ENCODE measurements at regions not wholly inside any gene's neighbourhood (a gene's known extent, or its start where the extent isn't known, plus 50 kb on each side); places are given as distances from the start of the nearest gene placed in this dataset.
A peak's percentile ranks its signal among the peaks of the same experiment; 100 is the strongest.

DNA sequence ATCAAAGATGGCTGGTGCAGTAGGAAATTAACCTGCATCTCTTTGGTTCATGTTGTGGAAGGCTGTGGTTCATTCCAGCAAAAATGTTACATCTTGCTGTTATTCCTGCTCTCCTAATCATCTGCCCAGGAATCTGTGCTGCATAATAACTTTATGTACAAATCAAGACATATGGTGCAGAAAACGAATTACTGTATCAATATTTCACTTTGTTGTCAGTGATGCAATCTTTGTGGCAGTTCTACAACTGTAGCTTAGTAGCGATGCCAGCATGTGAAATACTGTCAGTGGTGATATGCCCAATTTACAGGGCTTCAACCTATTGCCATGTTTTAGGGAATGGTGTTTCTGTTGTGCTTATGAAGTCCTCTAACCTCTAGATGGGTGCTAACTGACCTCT is 1114.7 kb downstream of the SOCS6 start:
- H3K4me3 ChIP-seq (ENCODE audit: low read depth, low read length): no peak overlapping the region
- no peak for DNase-seq (ENCODE audit: low read depth)
- no peak for TF ChIP-seq POLR2A (IDR thresholded peaks at IDR 0.05; ENCODE audit: extremely low read depth, insufficient read length)
- TF ChIP-seq, protein P1, sequence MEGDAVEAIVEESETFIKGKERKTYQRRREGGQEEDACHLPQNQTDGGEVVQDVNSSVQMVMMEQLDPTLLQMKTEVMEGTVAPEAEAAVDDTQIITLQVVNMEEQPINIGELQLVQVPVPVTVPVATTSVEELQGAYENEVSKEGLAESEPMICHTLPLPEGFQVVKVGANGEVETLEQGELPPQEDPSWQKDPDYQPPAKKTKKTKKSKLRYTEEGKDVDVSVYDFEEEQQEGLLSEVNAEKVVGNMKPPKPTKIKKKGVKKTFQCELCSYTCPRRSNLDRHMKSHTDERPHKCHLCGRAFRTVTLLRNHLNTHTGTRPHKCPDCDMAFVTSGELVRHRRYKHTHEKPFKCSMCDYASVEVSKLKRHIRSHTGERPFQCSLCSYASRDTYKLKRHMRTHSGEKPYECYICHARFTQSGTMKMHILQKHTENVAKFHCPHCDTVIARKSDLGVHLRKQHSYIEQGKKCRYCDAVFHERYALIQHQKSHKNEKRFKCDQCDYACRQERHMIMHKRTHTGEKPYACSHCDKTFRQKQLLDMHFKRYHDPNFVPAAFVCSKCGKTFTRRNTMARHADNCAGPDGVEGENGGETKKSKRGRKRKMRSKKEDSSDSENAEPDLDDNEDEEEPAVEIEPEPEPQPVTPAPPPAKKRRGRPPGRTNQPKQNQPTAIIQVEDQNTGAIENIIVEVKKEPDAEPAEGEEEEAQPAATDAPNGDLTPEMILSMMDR (IDR thresholded peaks at IDR 0.05; ENCODE audit: low read depth, low read length): no peak
- no peak for TF ChIP-seq MYC (IDR thresholded peaks at IDR 0.05; ENCODE audit: low read depth, low read length)
- TF ChIP-seq, protein P2, sequence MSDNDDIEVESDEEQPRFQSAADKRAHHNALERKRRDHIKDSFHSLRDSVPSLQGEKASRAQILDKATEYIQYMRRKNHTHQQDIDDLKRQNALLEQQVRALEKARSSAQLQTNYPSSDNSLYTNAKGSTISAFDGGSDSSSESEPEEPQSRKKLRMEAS (IDR thresholded peaks at IDR 0.05; ENCODE audit: low read depth, low read length): no peak

- no peak overlapping the region for H3K4me3 ChIP-seq (ENCODE audit: low read depth, low read length)
Measured at GRCh38 chr18:71398531-71398930, 1109.7 kb downstream of the SOCS6 start.

DNA sequence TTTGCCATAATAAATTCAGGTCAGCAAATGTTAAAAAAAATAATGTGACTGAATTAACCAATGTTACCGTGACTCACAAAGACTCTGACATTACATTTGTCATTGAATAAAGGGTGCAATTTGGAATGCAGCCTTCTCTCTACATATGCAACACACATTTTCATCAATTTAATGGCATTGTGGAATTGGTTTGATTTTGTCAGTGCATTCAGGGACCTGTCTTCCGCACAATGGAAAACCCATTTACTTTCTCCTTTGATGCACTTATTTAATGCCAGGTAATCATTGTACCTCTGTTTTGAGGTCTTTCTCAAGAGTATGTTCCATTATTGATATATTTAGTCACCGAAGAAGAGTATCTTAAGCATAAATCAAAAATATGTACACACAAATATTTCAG is 1099.3 kb downstream of the SOCS6 start:
- TF ChIP-seq, protein P2 (IDR thresholded peaks at IDR 0.05; ENCODE audit: low read depth, low read length): no peak
- no peak for TF ChIP-seq MYC (IDR thresholded peaks at IDR 0.05; ENCODE audit: low read depth, low read length)
- TF ChIP-seq, protein P1 (IDR thresholded peaks at IDR 0.05; ENCODE audit: low read depth, low read length): no peak
- no peak for TF ChIP-seq POLR2A (IDR thresholded peaks at IDR 0.05; ENCODE audit: extremely low read depth, insufficient read length)
- no peak for DNase-seq (ENCODE audit: low read depth)
- H3K4me3 ChIP-seq (ENCODE audit: low read depth, low read length): no peak overlapping the region

More at GRCh38 chr18:71398531-71398930, 1109.7 kb downstream of the SOCS6 start:
- TF ChIP-seq POLR2A (IDR thresholded peaks at IDR 0.05; ENCODE audit: extremely low read depth, insufficient read length): no peak
- TF ChIP-seq, protein P1 (IDR thresholded peaks at IDR 0.05; ENCODE audit: low read depth, low read length): peak; percentile 19
- no peak for TF ChIP-seq MYC (IDR thresholded peaks at IDR 0.05; ENCODE audit: low read depth, low read length)
- TF ChIP-seq, protein P2 (IDR thresholded peaks at IDR 0.05; ENCODE audit: low read depth, low read length): no peak
- peak; percentile 40 for DNase-seq (ENCODE audit: low read depth)

- TF ChIP-seq MYC (IDR thresholded peaks at IDR 0.05; ENCODE audit: low read depth, low read length) (no peak), POLR2A (IDR thresholded peaks at IDR 0.05; ENCODE audit: extremely low read depth, insufficient read length) (no peak)
- TF ChIP-seq, protein P2 (IDR thresholded peaks at IDR 0.05; ENCODE audit: low read depth, low read length): no peak
- TF ChIP-seq, protein P1 (IDR thresholded peaks at IDR 0.05; ENCODE audit: low read depth, low read length): no peak
- DNase-seq (ENCODE audit: low read depth): no peak
- no peak overlapping the region for H3K4me3 ChIP-seq (ENCODE audit: low read depth, low read length)
Measured at GRCh38 chr18:71374294-71375000, 1085.6 kb downstream of the SOCS6 start.

DNA sequence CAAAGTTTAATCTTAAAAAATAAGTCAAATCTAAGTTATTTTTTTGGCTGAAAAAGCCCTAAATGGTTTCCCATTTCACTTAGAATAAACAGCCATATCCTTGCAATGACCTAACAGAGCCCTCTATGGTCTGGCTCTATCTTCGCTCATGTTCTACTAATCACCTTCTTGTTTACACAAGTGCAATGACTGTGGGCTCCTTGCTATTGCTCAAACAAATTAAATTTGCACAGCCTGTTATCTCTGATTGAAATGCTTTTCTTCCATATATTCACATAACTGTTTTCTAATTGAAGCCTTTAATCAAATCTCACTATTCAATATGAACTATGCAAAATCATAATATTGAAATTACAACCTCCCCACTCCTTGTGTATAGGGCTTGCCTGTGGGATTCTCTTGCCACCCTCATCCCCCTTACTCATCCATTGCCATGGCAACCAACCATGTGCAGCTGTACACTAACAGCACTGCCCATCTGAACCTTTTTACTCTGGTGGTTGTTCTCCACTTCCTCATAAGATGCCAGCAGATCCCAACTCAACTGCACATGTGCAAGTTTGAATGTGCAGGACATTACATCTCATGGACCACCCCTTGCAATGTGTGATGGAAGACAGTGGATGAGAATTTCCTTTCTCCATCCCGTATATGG is 1083.2 kb downstream of the SOCS6 start:
- TF ChIP-seq POLR2A (IDR thresholded peaks at IDR 0.05; ENCODE audit: extremely low read depth, insufficient read length) (no peak), MYC (IDR thresholded peaks at IDR 0.05; ENCODE audit: low read depth, low read length) (no peak)
- TF ChIP-seq, protein P1 (IDR thresholded peaks at IDR 0.05; ENCODE audit: low read depth, low read length): no peak
- TF ChIP-seq, protein P2 (IDR thresholded peaks at IDR 0.05; ENCODE audit: low read depth, low read length): no peak
- DNase-seq (ENCODE audit: low read depth): peak; percentile 8
- no peak overlapping the region for H3K4me3 ChIP-seq (ENCODE audit: low read depth, low read length)

Measured in NB4 (cell line).